HG03045 (cell line): ENCODE measurements at regions not wholly inside any gene's neighbourhood (a gene's known extent, or its start where the extent isn't known, plus 50 kb on each side); places are given as distances from the start of the nearest gene placed in this dataset.

ENCODE experiments used
- ATAC-seq: cut with Tn5 transposase; IDR thresholded peaks from one replicate; pipeline ENCODE4 v1.9.1; 2021; ENCODE audit warnings: mild to moderate bottlenecking, moderate library complexity; ENCODE audit not compliant: unreplicated experiment

- ATAC-seq, result no peak
Observed at GRCh38 chr10:105807935-105808587, 1167.0 kb downstream of the SORCS3 start.

DNA sequence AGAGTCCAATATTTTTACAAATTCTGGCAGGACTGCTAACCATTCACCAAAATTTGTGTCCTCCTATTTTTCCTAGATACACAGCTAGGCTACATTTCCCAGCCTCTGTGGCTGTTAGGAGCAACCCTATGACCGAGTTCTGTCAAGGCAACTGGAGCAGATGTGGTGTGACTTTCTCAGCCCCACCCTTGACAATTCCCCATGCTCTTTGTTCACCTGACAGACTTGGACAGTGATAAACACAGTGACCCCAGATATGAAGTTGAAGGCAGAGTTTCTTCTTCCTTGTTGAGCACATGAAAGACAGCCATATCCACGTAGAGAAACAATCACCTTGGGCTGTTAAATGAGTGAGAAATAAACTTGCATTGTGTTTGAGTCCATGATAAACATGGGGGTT is 1162.1 kb downstream of the SORCS3 start:
- ATAC-seq, result no peak

DNA sequence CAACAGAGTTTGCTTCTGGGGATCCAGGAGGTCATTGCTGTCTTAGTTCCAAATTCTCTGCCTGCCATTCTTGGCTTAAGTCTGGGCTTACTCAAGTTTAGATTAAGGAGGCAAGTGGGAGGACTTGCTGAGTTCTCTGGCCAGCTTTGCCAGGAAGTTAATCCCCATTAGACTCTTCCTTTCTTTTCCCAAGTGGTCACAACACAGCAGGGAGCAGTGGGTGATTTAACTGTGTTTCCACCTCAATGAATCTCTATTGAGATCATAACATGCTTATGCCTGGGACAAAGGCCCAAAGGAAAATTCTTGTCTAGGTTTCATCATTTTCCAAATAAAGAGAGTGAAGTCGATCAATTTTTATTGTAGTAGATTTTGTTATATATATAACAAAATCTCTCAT is 1159.6 kb downstream of the SORCS3 start:
- ATAC-seq, result no peak

GRCh38 chr10:105798328-105798889 is 1157.3 kb downstream of the SORCS3 start:
- no peak for ATAC-seq

GRCh38 chr10:105797234-105797890 is 1156.3 kb downstream of the SORCS3 start:
- no peak for ATAC-seq

- no peak for ATAC-seq
Observed at GRCh38 chr10:105793071-105793470, 1152.0 kb downstream of the SORCS3 start.

GRCh38 chr10:105785721-105786120 is 1144.6 kb downstream of the SORCS3 start:
- no peak for ATAC-seq

- ATAC-seq, result no peak
Observed at GRCh38 chr10:105783936-105784483, 1142.9 kb downstream of the SORCS3 start.

DNA sequence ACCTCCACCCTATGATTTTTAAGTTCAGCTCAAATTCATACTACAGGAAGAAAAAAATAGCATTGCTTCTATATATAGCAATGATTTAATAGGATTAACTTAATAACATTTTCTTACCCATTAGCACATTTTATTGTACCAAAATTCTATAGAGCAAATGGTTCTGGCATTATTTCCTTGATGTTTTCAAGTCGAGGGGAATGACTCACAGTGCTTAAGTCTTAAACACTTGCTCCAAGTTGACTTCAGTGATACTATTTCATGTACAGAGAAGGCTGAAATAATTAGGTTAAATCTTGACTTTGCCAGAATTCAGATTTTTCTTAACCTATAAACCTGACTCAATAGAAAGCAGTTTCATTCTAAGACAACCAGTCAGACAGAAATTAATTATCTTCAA is 1133.8 kb downstream of the SORCS3 start:
- no peak for ATAC-seq

DNA sequence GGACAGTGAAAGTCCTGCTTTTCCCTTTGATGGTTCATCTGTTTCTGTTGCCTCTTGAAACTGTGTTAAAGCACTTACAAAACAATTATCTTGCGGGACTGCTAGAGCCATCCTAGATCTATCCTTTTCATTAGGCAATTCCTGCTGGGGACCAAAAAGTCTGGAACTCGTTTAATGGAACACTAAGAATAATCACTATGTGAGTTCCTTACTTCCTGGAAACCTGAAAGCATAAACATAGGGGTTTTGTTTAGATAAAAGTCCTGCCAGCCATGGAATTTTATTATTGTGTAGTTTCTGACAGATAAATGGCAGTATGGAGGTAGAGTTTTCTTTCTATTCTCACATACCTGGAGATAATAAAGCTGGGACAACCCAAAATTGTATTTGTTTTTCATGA is 1133.3 kb downstream of the SORCS3 start:
- ATAC-seq, result no peak

GRCh38 chr10:105770524-105771212 is 1129.6 kb downstream of the SORCS3 start:
- ATAC-seq, result no peak

GRCh38 chr10:105769248-105770184 is 1128.4 kb downstream of the SORCS3 start:
- no peak for ATAC-seq

DNA sequence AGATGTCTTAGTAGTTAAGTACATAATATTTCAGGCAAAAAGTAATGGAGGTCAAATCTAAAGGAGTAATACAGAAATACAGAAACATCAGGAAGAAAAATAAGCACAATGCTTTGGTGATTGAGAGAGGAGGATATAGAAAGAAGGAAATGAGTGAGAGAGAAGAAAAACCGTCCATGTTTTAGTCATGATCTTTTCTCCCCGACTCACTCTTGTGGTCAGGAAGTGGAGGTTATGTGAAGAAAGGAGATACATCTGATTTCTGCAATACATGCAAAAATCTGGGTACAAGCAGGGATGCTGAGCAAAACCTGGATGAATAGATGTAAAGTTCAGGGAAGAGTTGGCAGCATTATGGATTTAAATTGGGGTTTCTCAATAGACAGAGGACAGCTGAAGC is 1122.5 kb downstream of the SORCS3 start:
- no peak for ATAC-seq

DNA sequence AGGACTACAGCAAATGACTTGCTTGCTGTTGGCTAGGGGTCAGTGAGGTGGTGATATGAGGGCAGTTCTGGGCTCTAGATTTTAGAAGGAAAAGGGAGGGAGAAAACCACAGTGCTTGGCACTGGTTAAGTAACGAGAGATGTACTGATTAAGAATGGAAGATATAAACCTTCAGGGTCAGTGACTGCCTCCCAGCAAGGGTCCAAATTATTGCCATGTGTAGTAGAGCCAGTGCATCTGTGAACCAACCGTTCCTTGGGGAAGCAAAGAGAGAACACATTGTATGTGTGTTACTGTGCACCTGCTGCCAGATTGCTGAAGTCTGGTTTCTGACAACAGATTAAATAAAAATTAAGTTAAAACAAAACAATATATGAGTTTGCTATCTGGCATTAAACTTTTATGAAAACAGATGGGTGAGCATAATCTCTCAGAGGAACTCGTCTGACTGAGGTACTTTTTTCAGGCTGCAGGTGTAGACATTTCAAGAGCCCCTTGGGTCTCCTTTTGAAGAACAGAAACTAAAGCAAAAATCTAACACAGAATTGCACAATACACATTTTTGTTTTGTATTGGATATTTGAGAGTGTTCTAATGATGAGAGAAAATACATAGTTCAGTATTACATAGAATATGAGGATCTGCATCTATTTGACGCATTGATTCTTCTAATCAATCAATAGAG is 1120.6 kb downstream of the SORCS3 start:
- no peak for ATAC-seq

DNA sequence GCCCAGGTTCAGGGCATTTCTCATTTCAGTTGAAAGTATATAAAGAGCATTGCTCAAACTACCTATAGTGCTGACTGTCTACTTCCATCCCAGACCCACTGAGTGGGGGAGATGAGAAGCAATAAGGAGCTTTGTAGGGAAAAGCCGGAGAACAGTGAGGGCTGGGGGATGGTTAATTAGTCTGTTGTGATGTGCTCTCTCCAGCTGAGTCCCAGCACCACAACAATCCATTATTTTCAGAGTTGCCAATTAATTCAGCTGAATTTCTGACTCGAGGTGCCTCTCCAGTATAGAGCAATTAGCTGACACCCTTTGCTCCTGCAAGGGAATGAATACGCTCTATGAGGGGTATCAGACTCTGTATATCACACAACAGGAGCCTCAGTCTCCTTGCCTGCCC is 1118.6 kb downstream of the SORCS3 start:
- ATAC-seq, result no peak

GRCh38 chr10:105758209-105758998 is 1117.3 kb downstream of the SORCS3 start:
- no peak for ATAC-seq

DNA sequence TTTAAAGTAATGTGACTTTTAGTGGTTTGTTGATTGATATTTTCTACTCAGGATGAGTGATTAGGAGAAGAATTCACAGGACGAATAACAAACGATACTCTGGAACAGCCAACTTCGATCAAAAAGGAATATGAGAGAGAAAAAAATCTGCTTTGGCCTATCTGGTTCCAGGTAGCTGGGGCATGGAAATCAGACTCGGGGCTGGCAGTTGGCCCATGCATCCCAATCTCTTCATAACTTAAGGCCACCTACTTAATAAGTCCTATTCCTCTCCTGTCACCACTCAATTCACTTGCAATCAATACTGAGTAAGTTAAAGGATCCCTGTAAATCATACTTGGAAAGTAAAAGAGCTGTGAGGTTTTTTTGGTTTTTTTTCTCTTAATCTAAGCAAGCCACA is 1116.2 kb downstream of the SORCS3 start:
- no peak for ATAC-seq

- no peak for ATAC-seq
Observed at GRCh38 chr10:105756386-105756785, 1115.3 kb downstream of the SORCS3 start.

GRCh38 chr10:105751688-105752087 is 1110.6 kb downstream of the SORCS3 start:
- ATAC-seq, result no peak
